ENCODE measurements at regions not wholly inside any gene's neighbourhood (a gene's known extent, or its start where the extent isn't known, plus 50 kb on each side); places are given as distances from the start of the nearest gene placed in this dataset.

DNA sequence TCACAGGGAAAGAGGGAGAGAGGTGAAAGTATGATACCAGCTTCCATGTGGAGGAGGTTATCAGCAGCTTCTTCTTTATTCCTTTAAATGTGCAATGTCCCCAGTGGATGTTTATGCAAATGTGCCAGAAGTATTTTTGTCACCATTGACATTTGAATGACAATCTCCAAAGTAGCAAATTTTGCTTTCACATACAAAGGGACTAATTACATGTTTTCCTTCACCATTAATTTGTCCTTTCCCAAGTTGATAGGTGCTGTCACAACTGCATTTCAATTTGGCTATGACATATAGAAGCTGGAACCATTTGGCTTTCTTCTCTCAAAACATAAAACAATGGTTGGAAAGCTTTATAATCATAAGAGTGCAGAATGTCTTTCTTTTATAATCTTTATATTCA lies 469.0 kb upstream of the NWD2 start:
- TF ChIP-seq, protein P1, sequence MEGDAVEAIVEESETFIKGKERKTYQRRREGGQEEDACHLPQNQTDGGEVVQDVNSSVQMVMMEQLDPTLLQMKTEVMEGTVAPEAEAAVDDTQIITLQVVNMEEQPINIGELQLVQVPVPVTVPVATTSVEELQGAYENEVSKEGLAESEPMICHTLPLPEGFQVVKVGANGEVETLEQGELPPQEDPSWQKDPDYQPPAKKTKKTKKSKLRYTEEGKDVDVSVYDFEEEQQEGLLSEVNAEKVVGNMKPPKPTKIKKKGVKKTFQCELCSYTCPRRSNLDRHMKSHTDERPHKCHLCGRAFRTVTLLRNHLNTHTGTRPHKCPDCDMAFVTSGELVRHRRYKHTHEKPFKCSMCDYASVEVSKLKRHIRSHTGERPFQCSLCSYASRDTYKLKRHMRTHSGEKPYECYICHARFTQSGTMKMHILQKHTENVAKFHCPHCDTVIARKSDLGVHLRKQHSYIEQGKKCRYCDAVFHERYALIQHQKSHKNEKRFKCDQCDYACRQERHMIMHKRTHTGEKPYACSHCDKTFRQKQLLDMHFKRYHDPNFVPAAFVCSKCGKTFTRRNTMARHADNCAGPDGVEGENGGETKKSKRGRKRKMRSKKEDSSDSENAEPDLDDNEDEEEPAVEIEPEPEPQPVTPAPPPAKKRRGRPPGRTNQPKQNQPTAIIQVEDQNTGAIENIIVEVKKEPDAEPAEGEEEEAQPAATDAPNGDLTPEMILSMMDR (IDR thresholded peaks at IDR 0.05) = no peak
- TF ChIP-seq POLR2A (IDR thresholded peaks at IDR 0.05) = no peak
